OCI-LY7 (cell line): ENCODE measurements at regions not wholly inside any gene's neighbourhood (a gene's known extent, or its start where the extent isn't known, plus 50 kb on each side); places are given as distances from the start of the nearest gene placed in this dataset.

Experiments
- BruUV-seq: library from RNA; stranded (reverse); fragments of 400-500 nt; replicated peaks from 2 replicates; lab custom pipeline; 2021; lab: Mats Ljungman, UMichigan
- CTCF ChIA-PET: fragments of 300-600 bp; sonication (Branson Sonifier 250); formaldehyde crosslinking; loops from one replicate; lab custom pipeline; 2022; ENCODE audit warnings: antibody characterized with exemption; ENCODE audit not compliant: unreplicated experiment; lab: Charles Lee
- POLR2A ChIA-PET: fragments of 300-600 bp; sonication (Branson Sonifier 250); formaldehyde crosslinking; loops from one replicate; lab custom pipeline; 2022; ENCODE audit warnings: antibody characterized with exemption; lab: Charles Lee
- DNase-seq: peaks from one replicate; pipeline ENCODE4 v3.0.0-alpha.2; 2015; ENCODE audit warnings: low spot score
- H2AFZ ChIP-seq: fragments of 200-600 bp; sonication (generic), shearing (Covaris generic); 2 replicates; pipeline ENCODE4 v1.6.1; 2014; ENCODE audit warnings: mild to moderate bottlenecking, antibody characterized with exemption, low read length, moderate library complexity
- H3K27ac ChIP-seq: fragments of 200-600 bp; sonication (generic); 2 replicates; pipeline ENCODE4 v1.5.1; 2014; ENCODE audit warnings: mixed run types, low read depth, mild to moderate bottlenecking, moderate library complexity, low read length, inconsistent platforms; ENCODE audit not compliant: poor library complexity, severe bottlenecking
- H3K36me3 ChIP-seq: fragments of 200-600 bp; sonication (generic); 2 replicates; pipeline ENCODE4 v1.6.1; 2014; ENCODE audit warnings: mild to moderate bottlenecking, antibody characterized with exemption, low read length, moderate library complexity, mixed read lengths; ENCODE audit not compliant: insufficient read depth
- H3K4me1 ChIP-seq: fragments of 200-600 bp; sonication (generic); 2 replicates; pipeline ENCODE4 v1.5.1; 2014; ENCODE audit warnings: mild to moderate bottlenecking, low read length; ENCODE audit not compliant: insufficient read depth, poor library complexity, severe bottlenecking
- H3K4me2 ChIP-seq: fragments of 200-600 bp; sonication (generic); 2 replicates; pipeline ENCODE4 v1.6.1; 2014; ENCODE audit warnings: mild to moderate bottlenecking, low read length
- H3K4me3 ChIP-seq: fragments of 200-600 bp; sonication (generic); 2 replicates; pipeline ENCODE4 v1.5.1; 2014; ENCODE audit warnings: mild to moderate bottlenecking, low read depth, low read length; ENCODE audit not compliant: poor library complexity, severe bottlenecking
- H3K79me2 ChIP-seq: fragments of 200-600 bp; sonication (generic); 2 replicates; pipeline ENCODE4 v1.6.1; 2016; ENCODE audit warnings: low read depth, mild to moderate bottlenecking, low read length, moderate library complexity, mixed read lengths; ENCODE audit not compliant: insufficient read depth
- H3K9me2 ChIP-seq: fragments of 200-600 bp; sonication (generic); 2 replicates; pipeline ENCODE4 v1.6.1; 2016; ENCODE audit warnings: mild to moderate bottlenecking, low read length, mixed read lengths; ENCODE audit not compliant: insufficient read depth
- H3K9me3 ChIP-seq: fragments of 200-600 bp; sonication (generic); 2 replicates; pipeline ENCODE4 v1.6.1; 2014; ENCODE audit warnings: mild to moderate bottlenecking, mixed run types, low read length, mixed read lengths
- H4K20me1 ChIP-seq: fragments of 200-600 bp; sonication (generic); 2 replicates; pipeline ENCODE4 v1.6.1; 2014; ENCODE audit warnings: mild to moderate bottlenecking, antibody characterized with exemption, low read length, moderate library complexity, mixed read lengths; ENCODE audit not compliant: insufficient read depth
- CTCF ChIP-seq: fragments of 200-600 bp; sonication (generic); conservative IDR thresholded peaks from 2 replicates; pipeline ENCODE4 v1.5.1; 2014; ENCODE audit warnings: mild to moderate bottlenecking, antibody characterized with exemption, low read length, moderate library complexity, mixed read lengths
- EZH2phosphoT487 ChIP-seq: fragments of 200-600 bp; sonication (generic); IDR thresholded peaks from 2 replicates; pipeline ENCODE4 v1.6.1; 2018; ENCODE audit warnings: low read depth, borderline replicate concordance, mild to moderate bottlenecking, mixed run types, antibody characterized with exemption, low read length, moderate library complexity, mixed read lengths
- intact Hi-C: fragments of 100-400 bp; cut with micrococcal nuclease; formaldehyde crosslinking; loops from one replicate; pipeline ENCODE4 v1.10.0; 2022; ENCODE audit not compliant: unreplicated experiment

GRCh38 chr2:128751746-128752145, 433.1 kb upstream of the HS6ST1 start:
- Histone ChIP-seq H3K79me2 (no peaks in the 10 kb centered on the region), H3K4me3 (no peak overlapping the region), H3K4me1 (peaks cover 65% of the 10 kb centered on the region), H3K36me3 (no peaks in the 10 kb centered on the region), H3K4me2 (no peak overlapping the region), H3K27ac (no peak overlapping the region), H3K9me3 (no peaks in the 10 kb centered on the region), H3K9me2 (no peaks in the 10 kb centered on the region), H2AFZ (peak overlapping the region; percentile 3; the same call in 1 of the 2 replicates), H4K20me1 (no peaks in the 10 kb centered on the region)
- TF ChIP-seq CTCF, result no peak
- no peak for TF ChIP-seq EZH2phosphoT487
- CTCF ChIA-PET, result no interaction called here
- intact Hi-C loops, result loop anchor here (10.0 kb wide), 1 partner anchor 247 kb away; no protein-coding TSS in a partner anchor
- BruUV-seq, result no TSS peak
- DNase-seq, result no peak
- POLR2A ChIA-PET, result no interaction called here

- Histone ChIP-seq H3K36me3 (no peaks in the 10 kb centered on the region), H3K4me2 (peak overlapping the region; percentile 76), H3K4me3 (no peak overlapping the region), H3K9me2 (no peaks in the 10 kb centered on the region), H2AFZ (peak overlapping the region; percentile 93), H3K79me2 (no peaks in the 10 kb centered on the region), H4K20me1 (no peaks in the 10 kb centered on the region), H3K9me3 (no peaks in the 10 kb centered on the region), H3K4me1 (peaks cover 67% of the 10 kb centered on the region), H3K27ac (peak overlapping the region; percentile 99)
- peak; percentile 40 for DNase-seq
- ChIA-PET CTCF (no interaction called here), POLR2A (interaction anchor here (0.8 to 1.0 kb wide), 3 partner anchors 8 to 419 kb away, joined by 3 to 5 read pairs (median 3); no protein-coding TSS in a partner anchor)
- intact Hi-C loops, result loop anchor here (10.0 kb wide), 1 partner anchor 248 kb away; no protein-coding TSS in a partner anchor
- TF ChIP-seq CTCF (no peak), EZH2phosphoT487 (no peak)
- no TSS peak for BruUV-seq
Measured at GRCh38 chr2:128752691-128753263, 434.1 kb upstream of the HS6ST1 start.

GRCh38 chr2:128753321-128753720, 434.7 kb upstream of the HS6ST1 start:
- no peak for TF ChIP-seq CTCF
- TF ChIP-seq EZH2phosphoT487, result no peak
- Histone ChIP-seq H3K9me3 (no peaks in the 10 kb centered on the region), H3K4me1 (peaks cover 67% of the 10 kb centered on the region), H3K27ac (peak overlapping the region; percentile 99), H3K4me3 (peak overlapping the region; percentile 58), H4K20me1 (no peaks in the 10 kb centered on the region), H3K9me2 (no peaks in the 10 kb centered on the region), H3K4me2 (peak overlapping the region; percentile 76), H2AFZ (peak overlapping the region; percentile 93; the same call in 1 of the 2 replicates), H3K79me2 (no peaks in the 10 kb centered on the region), H3K36me3 (no peaks in the 10 kb centered on the region)
- POLR2A ChIA-PET, result interaction anchor here (0.8 to 1.0 kb wide), 3 partner anchors 9 to 420 kb away, joined by 3 to 5 read pairs (median 3); no protein-coding TSS in a partner anchor
- BruUV-seq, result no TSS peak
- DNase-seq, result no peak
- CTCF ChIA-PET, result no interaction called here
- intact Hi-C loops, result loop anchor here (10.0 kb wide), 1 partner anchor 249 kb away; no protein-coding TSS in a partner anchor
